Heart left ventricle (tissue), 16 donors: ENCODE measurements at regions not wholly inside any gene's neighbourhood (a gene's known extent, or its start where the extent isn't known, plus 50 kb on each side); places are given as distances from the start of the nearest gene placed in this dataset.

Experiments
- ATAC-seq, 4 donors: fragments of 200-7000 bp; cut with Tn5 transposase; one replicate each; pipeline ENCODE4 v1.9.1; 2020 to 2022; ENCODE audit warnings: moderate library complexity in 4 of 4, mild to moderate bottlenecking in 3 of 4, moderate number of reproducible peaks in 1 of 4
- DNase-seq, 5 donors: peaks; one replicate each; pipeline ENCODE4 v3.0.0-alpha.2; 2020
- H3K27ac ChIP-seq, 12 donors: fragments of 200-600 bp; sonication (generic) in 4 of 12; one replicate each; pipeline versions ENCODE4 v1.5.0 to v1.8.0; 2016 to 2022; ENCODE audit warnings: mild to moderate bottlenecking in 2 of 12
- H3K27me3 ChIP-seq, 9 donors: fragments of 200-600 bp; sonication (generic) in 2 of 9; one replicate each; pipeline versions ENCODE4 v1.5.1 to v1.8.0; 2016 to 2022; ENCODE audit warnings: mild to moderate bottlenecking in 3 of 9
- H3K36me3 ChIP-seq, 9 donors: fragments of 200-600 bp; sonication (generic) in 2 of 9; one replicate each; pipeline versions ENCODE4 v1.5.0 to v1.8.0; 2018 to 2022; ENCODE audit warnings: mild to moderate bottlenecking in 2 of 9
- H3K4me1 ChIP-seq, 12 donors: fragments of 200-600 bp; sonication (generic) in 4 of 12; one replicate each; pipeline versions ENCODE4 v1.5.0 to v1.8.0; 2016 to 2022; ENCODE audit warnings: mild to moderate bottlenecking in 3 of 12
- H3K4me3 ChIP-seq, 12 donors: fragments of 200-600 bp; sonication (generic) in 4 of 12; one replicate each; pipeline versions ENCODE4 v1.5.0 to v1.8.0; 2017 to 2022; ENCODE audit warnings: mild to moderate bottlenecking in 9 of 12, moderate library complexity in 4 of 12
- H3K9me3 ChIP-seq, 12 donors: fragments of 200-600 bp; sonication (generic) in 4 of 12; one replicate each; pipeline versions ENCODE4 v1.5.0 to v1.8.0; 2016 to 2022; ENCODE audit warnings: mild to moderate bottlenecking in 1 of 12
- POLR2A ChIP-seq, 2 donors: fragments of 450-650 bp; IDR thresholded peaks; one replicate each; pipeline ENCODE4 v1.6.1; 2017; ENCODE audit warnings: antibody characterized with exemption in 2 of 2, mild to moderate bottlenecking in 2 of 2, moderate library complexity in 2 of 2
- WGBS, 4 donors: extraction: QIAGEN DNeasy Blood & Tissue Kit in 2 of 4; methylation state at CpG; one replicate each; pipeline versions ENCODE4 v1.1.5 to v1.1.7; 2013 to 2018; 5-methylcytosine and 5-hydroxymethylcytosine counted together
- intact Hi-C, 10 donors: fragments of 100-400 bp; cut with DNase I; formaldehyde crosslinking; loops; one replicate each; pipeline versions ENCODE4 v1.11.1 to v1.14.2; 2022
- TF ChIP-seq, protein P1 (sequence below), 12 donors: fragments of 200-600 bp; sonication (generic) in 4 of 12; IDR thresholded peaks; one replicate each; pipeline versions ENCODE4 v1.5.0 to v1.8.0; 2018 to 2022; ENCODE audit warnings: antibody characterized with exemption in 12 of 12, mild to moderate bottlenecking in 5 of 12
- donor health status: ischemic (EF 13 %, LVEDD 7.1; RV severe dilation, severe dysfunction).
- donor health status: healthy with polysubstance abuse.
- donor health status: DM: no; HTN: yes; CAD: no.
- donor health status: DM: no; HTN: no; CAD: no.
- donor health status: ischemic (EF 25% LVEDD 6.9; RV normal size, moderate dysfunction).
- donor health status: ischemic (EF 25% LVEDD 5.7; RV mildly dilated, moderate dysfunction).
- donor health status: healthy.
- donor health status: DM: yes; HTN: yes; CAD: no.
- donor health status: ischemic (EF 35%, LVEDD 5.7; RV mildly dilated, moderate dysfunction).
- donor health status: nonischemic (EF 11% LVEDD 7.7; RV severe dilation, severe dysfunction).
- donor health status: DM: yes; HTN: yes; CAD: no.
- donor health status: PGD.
- donor health status: ischemic (EF 29% LVEDD 5.4; RV normal size, mild dysfunction).
- donor health status: nonischemic (EF 23%, LVEDD 6.1; RV moderate dilation, normal function).

DNA sequence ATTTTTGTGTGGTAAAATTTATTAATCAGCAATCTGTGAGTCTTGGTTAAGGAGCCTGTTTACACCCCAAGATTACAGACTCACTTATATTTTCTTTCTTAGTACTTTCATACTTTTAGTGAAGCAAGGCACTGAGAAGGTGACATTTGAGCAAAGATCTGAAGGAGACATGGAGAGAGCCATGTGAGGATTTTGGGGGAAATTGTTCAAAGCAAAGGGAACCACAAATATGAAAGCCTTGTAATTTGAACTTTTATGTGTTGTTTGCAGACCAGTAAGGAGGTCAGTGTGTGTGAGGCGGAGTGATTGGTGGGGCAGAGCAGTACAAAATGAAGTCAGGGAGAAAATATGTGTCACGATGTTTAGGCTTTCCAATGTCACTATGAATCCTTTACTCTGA, 140.7 kb upstream of the KLF12 start:
- intact Hi-C loops = no loop called here
- Histone ChIP-seq H3K4me1 (peaks cover 0 to 11% (median 0%) of the 10 kb centered on the region in 12 donors), H3K36me3 (no peaks in the 10 kb centered on the region), H3K27me3 (no peaks in the 10 kb centered on the region), H3K4me3 (no peak overlapping the region), H3K27ac (no peak overlapping the region), H3K9me3 (peaks cover 0 to 18% (median 8%) of the 10 kb centered on the region in 12 donors)
- TF ChIP-seq, protein P1, sequence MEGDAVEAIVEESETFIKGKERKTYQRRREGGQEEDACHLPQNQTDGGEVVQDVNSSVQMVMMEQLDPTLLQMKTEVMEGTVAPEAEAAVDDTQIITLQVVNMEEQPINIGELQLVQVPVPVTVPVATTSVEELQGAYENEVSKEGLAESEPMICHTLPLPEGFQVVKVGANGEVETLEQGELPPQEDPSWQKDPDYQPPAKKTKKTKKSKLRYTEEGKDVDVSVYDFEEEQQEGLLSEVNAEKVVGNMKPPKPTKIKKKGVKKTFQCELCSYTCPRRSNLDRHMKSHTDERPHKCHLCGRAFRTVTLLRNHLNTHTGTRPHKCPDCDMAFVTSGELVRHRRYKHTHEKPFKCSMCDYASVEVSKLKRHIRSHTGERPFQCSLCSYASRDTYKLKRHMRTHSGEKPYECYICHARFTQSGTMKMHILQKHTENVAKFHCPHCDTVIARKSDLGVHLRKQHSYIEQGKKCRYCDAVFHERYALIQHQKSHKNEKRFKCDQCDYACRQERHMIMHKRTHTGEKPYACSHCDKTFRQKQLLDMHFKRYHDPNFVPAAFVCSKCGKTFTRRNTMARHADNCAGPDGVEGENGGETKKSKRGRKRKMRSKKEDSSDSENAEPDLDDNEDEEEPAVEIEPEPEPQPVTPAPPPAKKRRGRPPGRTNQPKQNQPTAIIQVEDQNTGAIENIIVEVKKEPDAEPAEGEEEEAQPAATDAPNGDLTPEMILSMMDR (IDR thresholded peaks at IDR 0.05) = no peak
- ATAC-seq = no peak
- 73 to 87% (median 80%) methylated on average over 2 of the region's 2 CpGs for WGBS, 4 donors
- no peak for DNase-seq

DNA sequence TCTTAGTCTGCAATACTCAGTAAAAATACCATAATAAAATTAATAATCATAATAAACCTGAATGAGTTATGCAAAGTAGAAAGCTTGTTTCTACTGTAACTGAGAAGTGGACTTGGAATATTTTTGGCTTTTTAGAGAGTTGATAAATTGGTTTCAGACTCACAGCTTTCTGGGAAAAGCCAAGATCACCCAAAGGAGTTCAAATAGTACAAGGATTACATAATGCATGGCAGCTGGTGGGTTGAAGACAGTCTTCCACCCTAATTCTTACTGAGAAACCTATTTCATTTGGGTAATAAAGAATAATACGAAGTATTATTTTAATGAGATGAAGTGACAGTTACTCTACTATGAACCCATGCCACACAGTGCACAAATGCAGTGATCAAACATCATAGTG, 139.4 kb upstream of the KLF12 start:
- Histone ChIP-seq H3K9me3 (peaks cover 0 to 18% (median 8%) of the 10 kb centered on the region in 12 donors), H3K4me1 (peaks cover 0 to 11% (median 0%) of the 10 kb centered on the region in 12 donors), H3K36me3 (no peaks in the 10 kb centered on the region), H3K27me3 (no peaks in the 10 kb centered on the region), H3K27ac (no peak overlapping the region), H3K4me3 (no peak overlapping the region)
- ATAC-seq (peak in 1 of 4 donors; percentile 39), DNase-seq (no peak)
- intact Hi-C loops = no loop called here
- 79 to 87% (median 84%) methylated on average over 1 of the region's 1 CpG for WGBS, 4 donors
- TF ChIP-seq, protein P1 (IDR thresholded peaks at IDR 0.05) = no peak
- TF ChIP-seq POLR2A (IDR thresholded peaks at IDR 0.05) = no peak

- TF ChIP-seq POLR2A (IDR thresholded peaks at IDR 0.05) = no peak
- TF ChIP-seq, protein P1 (IDR thresholded peaks at IDR 0.05) = no peak
Measured at GRCh38 chr13:74272826-74273225, 138.6 kb upstream of the KLF12 start.

GRCh38 chr13:74270018-74270417, 135.8 kb upstream of the KLF12 start:
- peaks cover 0 to 18% (median 8%) of the 10 kb centered on the region in 12 donors for H3K9me3 ChIP-seq
- H3K27ac ChIP-seq = no peak overlapping the region
- TF ChIP-seq, protein P1 (IDR thresholded peaks at IDR 0.05) = no peak
- no peak for TF ChIP-seq POLR2A (IDR thresholded peaks at IDR 0.05)
- no peak overlapping the region for H3K4me3 ChIP-seq
- H3K36me3 ChIP-seq = no peaks in the 10 kb centered on the region
- intact Hi-C loops = no loop called here
- ATAC-seq (no peak), DNase-seq (no peak)
- 0 to 61% (median 42%) methylated on average over 1 of the region's 1 CpG for WGBS, 4 donors
- no peaks in the 10 kb centered on the region for H3K27me3 ChIP-seq
- H3K4me1 ChIP-seq = peaks cover 0 to 11% (median 0%) of the 10 kb centered on the region in 12 donors

More at GRCh38 chr13:74272826-74273225, 138.6 kb upstream of the KLF12 start:
- Histone ChIP-seq H3K9me3 (peaks cover 0 to 18% (median 8%) of the 10 kb centered on the region in 12 donors), H3K4me1 (peaks cover 0 to 11% (median 0%) of the 10 kb centered on the region in 12 donors), H3K27ac (peak overlapping the region in 1 of 12 donors; percentile 23), H3K27me3 (no peaks in the 10 kb centered on the region), H3K4me3 (no peak overlapping the region), H3K36me3 (no peaks in the 10 kb centered on the region)
- DNase-seq (no peak), ATAC-seq (no peak)
- intact Hi-C loops = no loop called here
- 32 to 57% (median 40%) methylated on average over 1 of the region's 1 CpG for WGBS, 4 donors
